Upper lobe of right lung (tissue), 1 donor: ENCODE measurements at regions not wholly inside any gene's neighbourhood (a gene's known extent, or its start where the extent isn't known, plus 50 kb on each side); places are given as distances from the start of the nearest gene placed in this dataset.

Experiments used
- ATAC-seq: fragments of 200-7000 bp; cut with Tn5 transposase; one replicate; pipeline ENCODE4 v1.9.1; 2020; ENCODE audit warnings: mild to moderate bottlenecking, moderate library complexity
- DNase-seq: peaks from one replicate; pipeline ENCODE4 v3.0.0-alpha.2; 2020
- H3K27ac ChIP-seq: fragments of 200-600 bp; one replicate; pipeline ENCODE4 v1.8.0; 2022
- H3K27me3 ChIP-seq: fragments of 200-600 bp; one replicate; pipeline ENCODE4 v1.8.0; 2022; ENCODE audit warnings: mild to moderate bottlenecking
- H3K36me3 ChIP-seq: fragments of 200-600 bp; one replicate; pipeline ENCODE4 v1.8.0; 2022
- H3K4me1 ChIP-seq: fragments of 200-600 bp; one replicate; pipeline ENCODE4 v1.8.0; 2022
- H3K4me3 ChIP-seq: fragments of 200-600 bp; one replicate; pipeline ENCODE4 v1.8.0; 2022; ENCODE audit warnings: mild to moderate bottlenecking
- H3K9me3 ChIP-seq: fragments of 200-600 bp; one replicate; pipeline ENCODE4 v1.8.0; 2022
- CTCF ChIP-seq: fragments of 200-600 bp; IDR thresholded peaks from one replicate; pipeline ENCODE4 v1.8.0; 2022; ENCODE audit warnings: antibody characterized with exemption
- intact Hi-C: fragments of 100-400 bp; cut with DNase I; formaldehyde crosslinking; loops from one replicate; pipeline ENCODE4 v1.11.0; 2022
- donor health status: DM: no; HTN: yes; CAD: no; lungs with severe emphysema.

GRCh38 chr12:43060742-43061141, 471.2 kb upstream of the PRICKLE1 start:
- no peaks in the 10 kb centered on the region for H3K27me3 ChIP-seq
- no peaks in the 10 kb centered on the region for H3K4me1 ChIP-seq
- no peak for TF ChIP-seq CTCF
- no peak overlapping the region for H3K27ac ChIP-seq
- no peaks in the 10 kb centered on the region for H3K9me3 ChIP-seq
- DNase-seq, result no peak
- intact Hi-C loops, result no loop called here
- H3K4me3 ChIP-seq, result no peak overlapping the region
- no peaks in the 10 kb centered on the region for H3K36me3 ChIP-seq
- ATAC-seq, result no peak

- no peaks in the 10 kb centered on the region for H3K36me3 ChIP-seq
- ATAC-seq (no peak), DNase-seq (no peak)
- no peaks in the 10 kb centered on the region for H3K4me1 ChIP-seq
- H3K9me3 ChIP-seq, result no peaks in the 10 kb centered on the region
- no peak overlapping the region for H3K4me3 ChIP-seq
- intact Hi-C loops, result no loop called here
- TF ChIP-seq CTCF, result no peak
- H3K27me3 ChIP-seq, result no peaks in the 10 kb centered on the region
- H3K27ac ChIP-seq, result no peak overlapping the region
Measured at GRCh38 chr12:43058616-43059015, 469.1 kb upstream of the PRICKLE1 start.

DNA sequence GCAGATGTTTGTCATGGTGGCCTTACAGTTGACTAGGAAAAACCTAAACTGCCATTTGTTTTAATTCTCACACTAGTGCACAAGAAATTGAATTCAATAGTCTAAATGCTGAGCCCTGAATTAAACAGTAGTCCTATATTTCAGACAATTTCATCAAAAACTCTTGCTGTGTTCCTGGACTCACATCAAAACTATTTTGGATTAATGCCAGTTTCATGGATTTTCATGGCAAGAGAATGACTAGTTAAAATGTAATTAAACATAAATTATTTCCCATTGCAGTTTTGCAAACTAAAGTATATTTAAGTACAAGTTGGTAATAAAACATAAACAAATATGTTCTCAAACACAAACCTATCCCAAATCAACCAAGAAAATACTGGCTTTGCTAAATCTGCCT, 468.0 kb upstream of the PRICKLE1 start:
- ATAC-seq, result no peak
- Histone ChIP-seq H3K36me3 (no peaks in the 10 kb centered on the region), H3K27me3 (no peaks in the 10 kb centered on the region), H3K27ac (no peak overlapping the region), H3K9me3 (no peaks in the 10 kb centered on the region), H3K4me3 (no peak overlapping the region), H3K4me1 (no peaks in the 10 kb centered on the region)
- intact Hi-C loops, result no loop called here
- TF ChIP-seq CTCF, result no peak
- no peak for DNase-seq

GRCh38 chr12:43054085-43054484, 464.5 kb upstream of the PRICKLE1 start:
- TF ChIP-seq CTCF, result no peak
- Histone ChIP-seq H3K27me3 (no peaks in the 10 kb centered on the region), H3K4me1 (no peaks in the 10 kb centered on the region), H3K36me3 (no peaks in the 10 kb centered on the region), H3K9me3 (no peaks in the 10 kb centered on the region), H3K4me3 (no peak overlapping the region), H3K27ac (no peak overlapping the region)
- no peak for DNase-seq
- intact Hi-C loops, result no loop called here
- no peak for ATAC-seq

- ATAC-seq (no peak), DNase-seq (no peak)
- Histone ChIP-seq H3K36me3 (no peaks in the 10 kb centered on the region), H3K27ac (no peak overlapping the region), H3K4me3 (no peak overlapping the region), H3K9me3 (no peaks in the 10 kb centered on the region), H3K27me3 (no peaks in the 10 kb centered on the region), H3K4me1 (no peaks in the 10 kb centered on the region)
- intact Hi-C loops, result no loop called here
- TF ChIP-seq CTCF, result no peak
Measured at GRCh38 chr12:43052441-43052840, 462.9 kb upstream of the PRICKLE1 start.

DNA sequence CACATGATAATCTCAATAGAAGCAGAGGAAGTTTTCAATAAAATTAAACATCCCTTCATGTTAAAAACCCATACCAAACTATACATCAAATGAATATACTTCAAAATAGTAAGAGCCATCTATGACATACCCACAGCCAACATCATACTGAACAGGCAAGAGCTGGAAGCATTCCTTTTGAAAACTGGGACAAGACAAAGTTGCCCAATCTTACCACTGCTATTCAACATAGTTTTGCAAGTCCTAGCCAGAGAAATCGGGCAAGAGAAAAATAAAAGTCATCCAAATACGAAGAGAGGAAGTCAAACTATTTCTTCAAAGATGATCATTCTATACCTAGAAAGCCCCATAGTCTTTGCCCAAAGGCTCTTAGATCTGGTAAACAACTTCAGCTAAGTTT, 454.7 kb upstream of the PRICKLE1 start:
- DNase-seq (no peak), ATAC-seq (no peak)
- Histone ChIP-seq H3K4me3 (no peak overlapping the region), H3K27me3 (no peaks in the 10 kb centered on the region), H3K36me3 (no peaks in the 10 kb centered on the region), H3K9me3 (no peaks in the 10 kb centered on the region), H3K4me1 (no peaks in the 10 kb centered on the region), H3K27ac (no peak overlapping the region)
- TF ChIP-seq CTCF, result no peak
- intact Hi-C loops, result no loop called here
